ENCODE measurements at regions not wholly inside any gene's neighbourhood (a gene's known extent, or its start where the extent isn't known, plus 50 kb on each side); places are given as distances from the start of the nearest gene placed in this dataset.

DNA sequence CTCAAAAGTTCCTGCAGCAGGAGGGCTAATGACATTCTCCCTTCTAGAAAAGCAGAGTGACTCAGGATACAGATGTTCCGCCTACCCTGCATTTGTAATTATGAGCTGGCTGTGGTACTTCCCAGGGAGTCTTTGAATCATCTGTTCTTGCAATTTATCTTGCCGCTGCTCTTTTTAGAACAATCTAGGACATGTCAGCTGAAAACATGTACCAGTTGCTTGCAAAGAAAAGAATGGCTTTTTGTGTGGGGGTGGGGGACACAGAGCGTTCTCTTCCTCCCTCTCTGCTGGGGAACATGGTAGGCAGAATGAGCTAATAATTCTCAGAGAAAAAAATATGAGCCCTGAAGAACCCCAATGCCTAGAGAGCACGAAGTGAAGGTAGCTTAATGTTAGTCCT lies 51.7 kb upstream of the TUT7 start:
- DNase-seq: peak; percentile 72

DNA sequence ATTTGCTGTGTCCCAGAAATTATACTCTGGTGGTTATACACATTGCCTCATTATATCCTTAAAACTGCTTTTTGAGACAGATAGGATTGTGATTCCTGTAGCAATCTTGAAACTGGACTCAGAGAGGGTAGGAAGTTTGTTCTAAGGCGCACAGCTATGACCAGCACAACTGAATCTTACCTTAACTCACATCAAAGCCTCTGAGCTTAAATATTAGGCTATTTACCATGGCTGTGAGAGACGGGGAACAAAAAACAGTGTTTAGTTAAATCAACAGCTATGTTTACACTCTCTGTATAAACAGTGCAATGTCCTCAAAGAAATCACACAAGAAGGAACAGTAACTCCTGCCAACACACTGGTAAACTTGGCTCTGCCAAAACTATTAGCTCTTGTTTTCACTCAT lies 50.9 kb upstream of the TUT7 start:
- no peak for DNase-seq
